Tibial nerve (tissue), 3 donors: ENCODE measurements at regions not wholly inside any gene's neighbourhood (a gene's known extent, or its start where the extent isn't known, plus 50 kb on each side); places are given as distances from the start of the nearest gene placed in this dataset.
"Not testable (repeated sequence)": the region's sequence is repeated elsewhere in the genome, so short reads cannot be mapped to it uniquely, and the experiment has no call there.

Experiments used
- POLR2A ChIP-seq, 2 donors: fragments of 450-650 bp; IDR thresholded peaks; one replicate each; pipeline ENCODE4 v1.6.1; 2017; ENCODE audit warnings: antibody characterized with exemption in 2 of 2, mild to moderate bottlenecking in 2 of 2, moderate library complexity in 2 of 2
- TF ChIP-seq, protein P1 (sequence below), 5 experiments: fragments of 200-600 bp in 3 of 5; fragments of 450-650 bp in 2 of 5; sonication (generic) in 3 of 5; IDR thresholded peaks; one replicate each; pipeline ENCODE4 v1.5.1; 2016 to 2019; ENCODE audit warnings: antibody characterized with exemption in 5 of 5, mild to moderate bottlenecking in 3 of 5, moderate library complexity in 2 of 5

DNA sequence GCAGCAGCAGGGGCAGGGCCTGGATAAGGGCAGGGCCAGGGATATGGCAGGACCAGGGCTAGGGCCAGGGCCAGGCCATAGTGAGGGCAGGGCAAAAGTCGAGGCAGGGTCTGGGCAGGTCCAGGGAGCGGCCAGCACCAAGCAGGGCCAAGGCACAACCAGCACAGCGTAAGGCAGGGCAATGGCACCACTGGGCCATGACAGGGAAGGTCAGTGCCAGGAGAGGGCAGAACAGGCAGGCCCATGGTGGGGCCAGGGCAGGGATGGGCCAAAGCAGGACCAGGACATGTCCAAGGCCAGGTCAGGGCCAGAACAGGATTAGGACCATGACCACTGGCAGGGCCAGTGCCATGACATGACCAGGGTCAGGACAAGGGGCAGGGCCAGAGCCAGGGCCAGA, 403.1 kb downstream of the ZNF33B start:
- TF ChIP-seq, protein P1, sequence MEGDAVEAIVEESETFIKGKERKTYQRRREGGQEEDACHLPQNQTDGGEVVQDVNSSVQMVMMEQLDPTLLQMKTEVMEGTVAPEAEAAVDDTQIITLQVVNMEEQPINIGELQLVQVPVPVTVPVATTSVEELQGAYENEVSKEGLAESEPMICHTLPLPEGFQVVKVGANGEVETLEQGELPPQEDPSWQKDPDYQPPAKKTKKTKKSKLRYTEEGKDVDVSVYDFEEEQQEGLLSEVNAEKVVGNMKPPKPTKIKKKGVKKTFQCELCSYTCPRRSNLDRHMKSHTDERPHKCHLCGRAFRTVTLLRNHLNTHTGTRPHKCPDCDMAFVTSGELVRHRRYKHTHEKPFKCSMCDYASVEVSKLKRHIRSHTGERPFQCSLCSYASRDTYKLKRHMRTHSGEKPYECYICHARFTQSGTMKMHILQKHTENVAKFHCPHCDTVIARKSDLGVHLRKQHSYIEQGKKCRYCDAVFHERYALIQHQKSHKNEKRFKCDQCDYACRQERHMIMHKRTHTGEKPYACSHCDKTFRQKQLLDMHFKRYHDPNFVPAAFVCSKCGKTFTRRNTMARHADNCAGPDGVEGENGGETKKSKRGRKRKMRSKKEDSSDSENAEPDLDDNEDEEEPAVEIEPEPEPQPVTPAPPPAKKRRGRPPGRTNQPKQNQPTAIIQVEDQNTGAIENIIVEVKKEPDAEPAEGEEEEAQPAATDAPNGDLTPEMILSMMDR (IDR thresholded peaks at IDR 0.05), result not testable (repeated sequence)
- not testable (repeated sequence) for TF ChIP-seq POLR2A (IDR thresholded peaks at IDR 0.05)
